Transverse colon (tissue), 4 donors: ENCODE measurements at regions not wholly inside any gene's neighbourhood (a gene's known extent, or its start where the extent isn't known, plus 50 kb on each side); places are given as distances from the start of the nearest gene placed in this dataset.

Experiments used
- CTCF ChIP-seq, 5 experiments: fragments of 200-600 bp in 3 of 5; fragments of 450-650 bp in 2 of 5; sonication (generic) in 3 of 5; IDR thresholded peaks; 1 replicate in 2 of 5; 2 replicates in 3 of 5; pipeline ENCODE4 v1.5.1; 2016 to 2017; ENCODE audit warnings: antibody characterized with exemption in 5 of 5, inconsistent platforms in 3 of 5, mild to moderate bottlenecking in 2 of 5, moderate library complexity in 1 of 5
- POLR2A ChIP-seq: fragments of 450-650 bp; IDR thresholded peaks from one replicate; pipeline ENCODE4 v1.6.1; 2016; ENCODE audit warnings: antibody characterized with exemption, mild to moderate bottlenecking, moderate library complexity
- POLR2AphosphoS5 ChIP-seq, 3 donors: sonication (generic); formaldehyde crosslinking; IDR thresholded peaks; one replicate each; pipeline ENCODE4 v1.6.1; 2016; ENCODE audit warnings: antibody characterized with exemption in 3 of 3

DNA sequence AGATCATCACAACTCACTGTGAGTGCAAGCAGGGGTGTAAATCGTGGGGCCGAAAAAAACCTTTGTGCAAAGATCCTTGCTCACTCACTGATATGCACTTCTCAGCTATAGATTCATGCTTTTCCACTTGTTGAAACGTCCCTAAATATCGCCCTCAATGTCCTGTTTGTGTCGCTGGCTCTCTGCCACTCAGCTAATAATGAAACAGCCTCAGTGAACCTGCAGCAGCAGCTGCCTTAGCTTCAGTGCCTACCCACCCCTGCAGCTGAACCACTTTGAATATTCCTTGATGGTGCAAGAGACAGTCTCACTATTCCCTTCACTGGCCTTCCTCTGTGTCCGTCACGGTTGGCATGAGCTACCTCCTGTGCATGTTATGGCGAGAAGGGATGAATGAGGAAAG lies 128.9 kb upstream of the NAA20 start:
- TF ChIP-seq POLR2A: no peak
- TF ChIP-seq POLR2AphosphoS5 (IDR thresholded peaks at IDR 0.05): no peak
- no peak for TF ChIP-seq CTCF (IDR thresholded peaks at IDR 0.05)
